SK-N-SH (cell line): ENCODE measurements at regions not wholly inside any gene's neighbourhood (a gene's known extent, or its start where the extent isn't known, plus 50 kb on each side); places are given as distances from the start of the nearest gene placed in this dataset.
A peak's percentile ranks its signal among the peaks of the same experiment; 100 is the strongest.

Experiments used
- CTCF ChIA-PET: fragments of 300-600, 350-600 bp; formaldehyde crosslinking; extraction: SDS; loops from one replicate; lab custom pipeline; 2021; lab: Yijun Ruan, JAX
- POLR2A ChIA-PET: fragments of 350-600 bp; sonication (Branson Sonifier 250); formaldehyde crosslinking; extraction: SDS; loops from one replicate; lab custom pipeline; 2020; ENCODE audit warnings: antibody characterized with exemption, inconsistent platforms; lab: Yijun Ruan, JAX
- DNase-seq: peaks from one replicate; pipeline ENCODE4 v3.0.0; 2012
- H2AFZ ChIP-seq: fragments of 200-600 bp; sonication (generic); 2 replicates; pipeline ENCODE4 v1.8.1; 2016; ENCODE audit warnings: antibody characterized with exemption, mild to moderate bottlenecking, low read depth
- H3F3A ChIP-seq: fragments of 200-600 bp; sonication (generic); replicated peaks from 2 replicates; pipeline ENCODE3; 2016; ENCODE audit warnings: antibody characterized with exemption, mild to moderate bottlenecking; ENCODE audit not compliant: insufficient read depth
- H3K27ac ChIP-seq, 2 experiments: fragments of 200-500 bp in 1 of 2; fragments of 200-600 bp in 1 of 2; sonication (Bioruptor generic) in 1 of 2; sonication (generic), shearing (Covaris generic) in 1 of 2; 2 replicates each; pipeline versions ENCODE4 v1.5.1 to v1.6.1; 2014 to 2016; ENCODE audit warnings: low read depth in 2 of 2, inconsistent platforms in 1 of 2, low read length in 1 of 2, mild to moderate bottlenecking in 1 of 2, mixed read lengths in 1 of 2
- H3K27me3 ChIP-seq: fragments of 200-600 bp; sonication (generic), shearing (Covaris generic); 2 replicates; pipeline ENCODE4 v1.6.1; 2016; ENCODE audit warnings: mixed run types; ENCODE audit not compliant: insufficient read depth
- H3K36me3 ChIP-seq, 2 experiments: fragments of 200-500 bp in 1 of 2; fragments of 200-600 bp in 1 of 2; sonication (Bioruptor generic) in 1 of 2; sonication (generic) in 1 of 2; replicated peaks in 1 of 2; 2 replicates each; pipeline versions ENCODE3 to v1.5.1; 2014 to 2016; ENCODE audit warnings: low read length in 1 of 2, mild to moderate bottlenecking in 1 of 2; ENCODE audit not compliant: insufficient read depth in 2 of 2, control insufficient read depth in 1 of 2
- H3K4me1 ChIP-seq, 2 experiments: fragments of 200-500 bp in 1 of 2; fragments of 200-600 bp in 1 of 2; sonication (Bioruptor generic) in 1 of 2; sonication (generic), shearing (Covaris generic) in 1 of 2; 2 replicates each; pipeline versions ENCODE4 v1.5.1 to v1.6.1; 2014 to 2016; ENCODE audit warnings: low read depth in 1 of 2, low read length in 1 of 2, mixed run types in 1 of 2; ENCODE audit not compliant: insufficient read depth in 2 of 2, control insufficient read depth in 1 of 2
- H3K4me2 ChIP-seq: fragments of 200-600 bp; sonication (generic), shearing (Covaris generic); 2 replicates; pipeline ENCODE4 v1.6.1; 2017; ENCODE audit warnings: mixed run types
- H3K4me3 ChIP-seq, 2 experiments: fragments of 200-500 bp in 1 of 2; fragments of 200-600 bp in 1 of 2; sonication (Bioruptor generic) in 1 of 2; sonication (generic), shearing (Covaris generic) in 1 of 2; 2 replicates each; pipeline versions ENCODE4 v1.5.1 to v1.8.1; 2014 to 2016; ENCODE audit warnings: low read depth in 2 of 2, inconsistent platforms in 1 of 2, low read length in 1 of 2, mild to moderate bottlenecking in 1 of 2, mixed read lengths in 1 of 2, moderate library complexity in 1 of 2
- H3K79me2 ChIP-seq: fragments of 200-600 bp; sonication (generic); 2 replicates; pipeline ENCODE4 v1.8.1; 2017; ENCODE audit warnings: mild to moderate bottlenecking; ENCODE audit not compliant: insufficient read depth
- H3K9ac ChIP-seq: fragments of 200-600 bp; sonication (generic); 2 replicates; pipeline ENCODE4 v1.6.1; 2017; ENCODE audit warnings: mixed run types
- H3K9me2 ChIP-seq: fragments of 200-600 bp; sonication (generic); 2 replicates; pipeline ENCODE4 v1.6.1; 2017; ENCODE audit warnings: mixed run types
- H3K9me3 ChIP-seq: fragments of 200-600 bp; sonication (generic); 2 replicates; pipeline ENCODE4 v1.6.1; 2017; ENCODE audit warnings: mixed run types, mild to moderate bottlenecking, moderate library complexity
- H4K20me1 ChIP-seq: fragments of 200-600 bp; sonication (generic); 2 replicates; pipeline ENCODE4 v1.6.1; 2017; ENCODE audit warnings: mild to moderate bottlenecking, mixed run types; ENCODE audit not compliant: insufficient read depth
- CHD2 ChIP-seq: fragments of 150-350 bp; IDR thresholded peaks from 2 replicates; pipeline ENCODE4 v1.6.1; 2018; ENCODE audit warnings: low read length; ENCODE audit not compliant: partially characterized antibody
- CTCF ChIP-seq: fragments of 200-600 bp; sonication (generic); IDR thresholded peaks from 2 replicates; pipeline ENCODE4 v1.6.1; 2017; ENCODE audit warnings: antibody characterized with exemption, mild to moderate bottlenecking, moderate library complexity
- ELF1 ChIP-seq: IDR thresholded peaks from 2 replicates; pipeline ENCODE4 v1.4.0; 2012
- EP300 ChIP-seq, 2 experiments: IDR thresholded peaks; 2 replicates each; pipeline versions ENCODE4 v1.4.0 to v1.6.1; 2012; ENCODE audit warnings: borderline replicate concordance in 1 of 2, low read depth in 1 of 2, low read length in 1 of 2
- EZH2phosphoT487 ChIP-seq: fragments of 200-600 bp; sonication (generic); IDR thresholded peaks from 2 replicates; pipeline ENCODE4 v1.6.1; 2017; ENCODE audit warnings: low read depth, mixed run types, mild to moderate bottlenecking, antibody characterized with exemption, moderate library complexity, borderline replicate concordance
- FOXJ3 ChIP-seq: sonication (generic); formaldehyde crosslinking; IDR thresholded peaks from 2 replicates; pipeline ENCODE4 v1.5.1; 2020; ENCODE audit warnings: mild to moderate bottlenecking, missing genetic modification reagents
- FOXM1 ChIP-seq: IDR thresholded peaks from 2 replicates; pipeline ENCODE4 v1.4.0; 2012; ENCODE audit warnings: low read depth, mild to moderate bottlenecking
- GABPA ChIP-seq: IDR thresholded peaks from 2 replicates; pipeline ENCODE4 v1.4.0; 2012; ENCODE audit warnings: low read depth, mild to moderate bottlenecking
- JUND ChIP-seq: IDR thresholded peaks from 2 replicates; pipeline ENCODE4 v1.4.0; 2012
- MEF2A ChIP-seq: IDR thresholded peaks from 2 replicates; pipeline ENCODE4 v1.4.0; 2012; ENCODE audit warnings: low read depth, borderline replicate concordance
- MXI1 ChIP-seq: IDR thresholded peaks from 2 replicates; pipeline ENCODE4 v1.6.1; 2012; ENCODE audit warnings: mild to moderate bottlenecking, low read depth, low read length, improper control_type of control experiment
- POLR2AphosphoS5 ChIP-seq: IDR thresholded peaks from 2 replicates; pipeline ENCODE4 v1.6.1; 2012; ENCODE audit warnings: low read depth, low read length
- RAD21 ChIP-seq: IDR thresholded peaks from 2 replicates; pipeline ENCODE4 v1.6.1; 2012; ENCODE audit warnings: mild to moderate bottlenecking, low read length
- RCOR1 ChIP-seq: fragments of 150-350 bp; IDR thresholded peaks from 2 replicates; pipeline ENCODE4 v1.6.1; 2017; ENCODE audit warnings: antibody characterized with exemption, low read length
- REST ChIP-seq: IDR thresholded peaks from 2 replicates; pipeline ENCODE4 v1.6.1; 2012; ENCODE audit warnings: mild to moderate bottlenecking, low read depth, low read length, moderate library complexity
- RFX5 ChIP-seq: IDR thresholded peaks from 2 replicates; pipeline ENCODE4 v1.6.1; 2012; ENCODE audit warnings: mild to moderate bottlenecking, improper control_type of control experiment, low read length
- SIN3A ChIP-seq: IDR thresholded peaks from 2 replicates; pipeline ENCODE4 v1.6.1; 2012; ENCODE audit warnings: low read depth, mild to moderate bottlenecking, low read length, moderate library complexity, borderline replicate concordance
- TAF1 ChIP-seq: IDR thresholded peaks from 2 replicates; pipeline ENCODE4 v1.6.1; 2012; ENCODE audit warnings: low read depth, mild to moderate bottlenecking, low read length, moderate library complexity, borderline replicate concordance
- TCF12 ChIP-seq: IDR thresholded peaks from 2 replicates; pipeline ENCODE4 v1.4.0; 2012
- TEAD4 ChIP-seq: IDR thresholded peaks from 2 replicates; pipeline ENCODE4 v1.4.0; 2012; ENCODE audit warnings: mild to moderate bottlenecking, borderline replicate concordance; ENCODE audit not compliant: insufficient read depth
- USF1 ChIP-seq: IDR thresholded peaks from 2 replicates; pipeline ENCODE4 v1.4.0; 2012; ENCODE audit warnings: low read depth, borderline replicate concordance
- YY1 ChIP-seq: IDR thresholded peaks from 2 replicates; pipeline ENCODE4 v1.4.0; 2012; ENCODE audit warnings: low read depth, mild to moderate bottlenecking
- WGBS: methylation state at CpG from one replicate; pipeline ENCODE4 v1.1.6; 2017; ENCODE audit warnings: low lambda C conversion rate; 5-methylcytosine and 5-hydroxymethylcytosine counted together

- Histone ChIP-seq H3F3A (no peaks in the 10 kb centered on the region), H4K20me1 (no peaks in the 10 kb centered on the region), H3K9me3 (no peaks in the 10 kb centered on the region), H3K27me3 (no peaks in the 10 kb centered on the region), H3K9me2 (no peaks in the 10 kb centered on the region), H3K79me2 (no peaks in the 10 kb centered on the region), H2AFZ (no peak overlapping the region), H3K4me2 (no peak overlapping the region), H3K27ac (peak overlapping the region in 1 of 2 experiments; percentile 77; a peak in 2 of 4 replicates), H3K4me1 (peaks cover 0 to 5% of the 10 kb centered on the region in 2 experiments; a peak in 2 of 4 replicates), H3K9ac (no peak overlapping the region), H3K4me3 (no peak overlapping the region), H3K36me3 (no peaks in the 10 kb centered on the region)
- ChIA-PET POLR2A (no interaction called here), CTCF (interaction anchor here (1.0 to 2.1 kb wide), 3 partner anchors 9 to 172 kb away, joined by 3 to 7 read pairs (median 3); no protein-coding TSS in a partner anchor)
- WGBS, result 25% methylated on average over 5 of the region's 5 CpGs
- TF ChIP-seq TEAD4 (no peak), MXI1 (no peak), JUND (no peak), RFX5 (no peak), FOXM1 (no peak), CHD2 (no peak), POLR2AphosphoS5 (no peak), TAF1 (no peak), ELF1 (no peak), CTCF (no peak), EZH2phosphoT487 (no peak), EP300 (IDR thresholded peaks at IDR 0.05; ENCODE audit: borderline replicate concordance in 1 of 2, low read depth in 1 of 2, low read length in 1 of 2) (no peak), SIN3A (no peak), YY1 (no peak), TCF12 (no peak), FOXJ3 (CRISPR knock-in tag) (no peak)
- no peak for DNase-seq
Observed at GRCh38 chr18:65082907-65083306, 667.9 kb upstream of the CDH7 start.

- H3K9me2 ChIP-seq, result no peaks in the 10 kb centered on the region
- no peak overlapping the region for H2AFZ ChIP-seq
- H3K9ac ChIP-seq, result no peak overlapping the region
- 12% methylated on average over 3 of the region's 3 CpGs for WGBS
- no peaks in the 10 kb centered on the region for H3K36me3 ChIP-seq
- POLR2A ChIA-PET, result no interaction called here
- peak overlapping the region in 1 of 2 experiments; percentile 77; a peak in 2 of 4 replicates for H3K27ac ChIP-seq
- CTCF ChIA-PET, result interaction anchor here (1.0 to 2.1 kb wide), 3 partner anchors 10 to 17 kb away, joined by 3 to 7 read pairs (median 3); no protein-coding TSS in a partner anchor
- no peak overlapping the region for H3K4me2 ChIP-seq
- H3K9me3 ChIP-seq, result no peaks in the 10 kb centered on the region
- peaks cover 0 to 5% of the 10 kb centered on the region in 2 experiments; a peak in 2 of 4 replicates for H3K4me1 ChIP-seq
- H3K79me2 ChIP-seq, result no peaks in the 10 kb centered on the region
- H3F3A ChIP-seq, result no peaks in the 10 kb centered on the region
- H4K20me1 ChIP-seq, result no peaks in the 10 kb centered on the region
- peak; percentile 4 for DNase-seq
- no peaks in the 10 kb centered on the region for H3K27me3 ChIP-seq
- H3K4me3 ChIP-seq, result no peak overlapping the region
- TF ChIP-seq MEF2A (no peak), FOXM1 (no peak), GABPA (no peak), TAF1 (no peak), RCOR1 (peak; percentile 72), REST (no peak), EP300 (IDR thresholded peaks at IDR 0.05; ENCODE audit: borderline replicate concordance in 1 of 2, low read depth in 1 of 2, low read length in 1 of 2) (peak in 1 of 2 experiments; percentile 66; a peak in 1 of 4 replicates), TEAD4 (no peak), RAD21 (peak; percentile 19; the same call in 1 of the 2 replicates), USF1 (no peak), POLR2AphosphoS5 (no peak), YY1 (no peak), RFX5 (no peak)
Observed at GRCh38 chr18:65081786-65082185, 669.0 kb upstream of the CDH7 start.
